HepG2 (cell line): ENCODE measurements at regions not wholly inside any gene's neighbourhood (a gene's known extent, or its start where the extent isn't known, plus 50 kb on each side); places are given as distances from the start of the nearest gene placed in this dataset.

Experiments
- CTCF ChIP-seq: sonication (generic); formaldehyde crosslinking; IDR thresholded peaks from 2 replicates; pipeline ENCODE4 v1.5.0; 2020; ENCODE audit warnings: mild to moderate bottlenecking, missing genetic modification reagents, moderate library complexity
- EED ChIP-seq: sonication (generic); formaldehyde crosslinking; IDR thresholded peaks from 2 replicates; pipeline ENCODE4 v1.5.0; 2020; ENCODE audit warnings: mild to moderate bottlenecking, missing genetic modification reagents
- MAX ChIP-seq: IDR thresholded peaks from 2 replicates; pipeline ENCODE4 v1.6.1; 2012; ENCODE audit warnings: inconsistent platforms
- MXI1 ChIP-seq: IDR thresholded peaks from 3 replicates; pipeline ENCODE4 v1.6.1; 2012; ENCODE audit warnings: low read depth, low read length, inconsistent platforms, borderline replicate concordance
- RXRA ChIP-seq: sonication (generic); formaldehyde crosslinking; IDR thresholded peaks from 2 replicates; pipeline ENCODE4 v1.5.1; 2020; ENCODE audit warnings: missing genetic modification reagents
- SKI ChIP-seq: fragments of 450-650 bp; IDR thresholded peaks from one replicate; pipeline ENCODE4 v1.6.1; 2018; ENCODE audit warnings: mild to moderate bottlenecking; ENCODE audit not compliant: partially characterized antibody
- ZBED4 ChIP-seq: sonication (generic); formaldehyde crosslinking; IDR thresholded peaks from 2 replicates; pipeline ENCODE4 v1.4.0; 2020; ENCODE audit warnings: missing genetic modification reagents, borderline replicate concordance
- ZFX ChIP-seq: sonication (generic); formaldehyde crosslinking; IDR thresholded peaks from 2 replicates; pipeline ENCODE4 v1.4.0; 2020; ENCODE audit warnings: mild to moderate bottlenecking, low read depth, missing genetic modification reagents, moderate library complexity
- ZSCAN5A ChIP-seq: sonication (generic); formaldehyde crosslinking; IDR thresholded peaks from 2 replicates; pipeline ENCODE4 v1.8.0; 2022; ENCODE audit warnings: mild to moderate bottlenecking, missing genetic modification reagents, borderline replicate concordance
- TF ChIP-seq, protein P1 (sequence below): sonication (generic); formaldehyde crosslinking; IDR thresholded peaks from 2 replicates; pipeline ENCODE4 v1.4.0; 2020; ENCODE audit warnings: missing genetic modification reagents

- TF ChIP-seq ZSCAN5A (CRISPR knock-in tag) (no peak), ZFX (CRISPR knock-in tag) (no peak), SKI (no peak), MAX (no peak), MXI1 (no peak), EED (CRISPR knock-in tag) (no peak), RXRA (no peak), CTCF (CRISPR knock-in tag) (no peak), ZBED4 (CRISPR knock-in tag) (no peak)
- TF ChIP-seq, protein P1, sequence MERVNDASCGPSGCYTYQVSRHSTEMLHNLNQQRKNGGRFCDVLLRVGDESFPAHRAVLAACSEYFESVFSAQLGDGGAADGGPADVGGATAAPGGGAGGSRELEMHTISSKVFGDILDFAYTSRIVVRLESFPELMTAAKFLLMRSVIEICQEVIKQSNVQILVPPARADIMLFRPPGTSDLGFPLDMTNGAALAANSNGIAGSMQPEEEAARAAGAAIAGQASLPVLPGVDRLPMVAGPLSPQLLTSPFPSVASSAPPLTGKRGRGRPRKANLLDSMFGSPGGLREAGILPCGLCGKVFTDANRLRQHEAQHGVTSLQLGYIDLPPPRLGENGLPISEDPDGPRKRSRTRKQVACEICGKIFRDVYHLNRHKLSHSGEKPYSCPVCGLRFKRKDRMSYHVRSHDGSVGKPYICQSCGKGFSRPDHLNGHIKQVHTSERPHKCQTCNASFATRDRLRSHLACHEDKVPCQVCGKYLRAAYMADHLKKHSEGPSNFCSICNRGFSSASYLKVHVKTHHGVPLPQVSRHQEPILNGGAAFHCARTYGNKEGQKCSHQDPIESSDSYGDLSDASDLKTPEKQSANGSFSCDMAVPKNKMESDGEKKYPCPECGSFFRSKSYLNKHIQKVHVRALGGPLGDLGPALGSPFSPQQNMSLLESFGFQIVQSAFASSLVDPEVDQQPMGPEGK (CRISPR knock-in tag), result no peak
These were observed 445.2 kb upstream of the NFE2L3 start for GRCh38 chr7:25706764-25707163.
